BLaER1 (cell line): ENCODE measurements at regions not wholly inside any gene's neighbourhood (a gene's known extent, or its start where the extent isn't known, plus 50 kb on each side); places are given as distances from the start of the nearest gene placed in this dataset.
"Not testable (repeated sequence)": the region's sequence is repeated elsewhere in the genome, so short reads cannot be mapped to it uniquely, and the experiment has no call there.

ENCODE experiments used
- H3K27ac ChIP-seq: shearing (Covaris generic); formaldehyde crosslinking; 2 replicates; pipeline ENCODE4 v1.8.1; 2022
- H3K27me3 ChIP-seq: shearing (Covaris generic); formaldehyde crosslinking; 2 replicates; pipeline ENCODE4 v1.8.1; 2022
- H3K36me3 ChIP-seq: shearing (Covaris generic); formaldehyde crosslinking; 2 replicates; pipeline ENCODE4 v1.8.1; 2022
- H3K4me1 ChIP-seq: shearing (Covaris generic); formaldehyde crosslinking; 2 replicates; pipeline ENCODE4 v1.8.1; 2022
- H3K4me2 ChIP-seq: shearing (Covaris generic); formaldehyde crosslinking; 2 replicates; pipeline ENCODE4 v1.8.1; 2022
- H3K4me3 ChIP-seq: shearing (Covaris generic); formaldehyde crosslinking; 2 replicates; pipeline ENCODE4 v1.8.1; 2022
- H3K9ac ChIP-seq: shearing (Covaris generic); formaldehyde crosslinking; 2 replicates; pipeline ENCODE4 v1.8.1; 2022
- H3K9me3 ChIP-seq: shearing (Covaris generic); formaldehyde crosslinking; 2 replicates; pipeline ENCODE4 v1.8.1; 2022
- H4K20me1 ChIP-seq: shearing (Covaris generic); formaldehyde crosslinking; 2 replicates; pipeline ENCODE4 v1.8.1; 2022
- Cebpa-rat ChIP-seq: shearing (Covaris generic); IDR thresholded peaks from 2 replicates; pipeline ENCODE4 v1.8.1; 2022

DNA sequence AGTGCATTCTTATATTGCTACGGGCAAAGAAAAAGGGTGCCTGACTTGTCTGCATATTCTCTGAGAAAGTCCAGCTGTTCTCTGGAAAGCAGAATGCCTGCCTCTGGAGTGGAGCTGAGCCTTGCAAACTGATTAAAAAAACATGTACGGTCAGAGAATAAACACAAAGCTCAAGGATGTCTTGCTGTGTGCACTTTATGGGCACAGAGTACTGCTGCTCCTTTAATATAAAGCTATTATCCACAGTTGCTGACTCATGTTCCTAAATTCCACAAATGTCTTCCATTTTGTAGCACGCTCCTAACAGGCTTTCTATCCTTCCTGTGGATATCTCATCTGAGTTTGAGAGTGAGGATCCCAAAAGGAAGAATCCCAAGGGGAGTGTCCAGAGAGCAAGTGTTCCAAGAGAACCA is 229.0 kb downstream of the MREG start:
- Histone ChIP-seq H3K4me2 (no peak overlapping the region), H3K9me3 (no peaks in the 10 kb centered on the region), H3K9ac (no peak overlapping the region), H3K27me3 (no peaks in the 10 kb centered on the region), H3K27ac (no peak overlapping the region), H3K4me1 (no peaks in the 10 kb centered on the region), H4K20me1 (no peaks in the 10 kb centered on the region), H3K36me3 (no peaks in the 10 kb centered on the region), H3K4me3 (no peak overlapping the region)
- TF ChIP-seq Cebpa-rat: no peak

DNA sequence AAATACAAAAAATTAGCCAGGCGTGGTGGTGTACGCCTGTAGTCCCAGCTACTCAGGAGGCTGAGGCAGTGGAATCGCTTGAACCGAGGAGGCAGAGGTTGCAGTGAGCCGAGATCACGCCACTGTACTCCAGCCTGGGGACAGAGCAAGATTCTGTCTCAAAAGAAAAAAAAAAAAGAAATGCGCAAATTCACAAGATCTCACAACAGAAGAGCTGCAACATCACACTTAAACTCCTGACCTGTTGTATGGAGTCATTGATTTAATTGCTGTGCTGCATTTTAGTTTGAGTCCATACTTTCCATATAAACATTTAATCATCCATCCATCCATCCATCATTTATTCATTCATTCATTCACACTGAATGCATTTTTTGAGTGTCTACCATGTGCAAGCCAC is 229.7 kb downstream of the MREG start:
- H4K20me1 ChIP-seq, H3K9ac ChIP-seq, H3K27me3 ChIP-seq, H3K4me1 ChIP-seq, H3K36me3 ChIP-seq, H3K4me2 ChIP-seq, H3K4me3 ChIP-seq, H3K27ac ChIP-seq, H3K9me3 ChIP-seq: not testable (repeated sequence)

DNA sequence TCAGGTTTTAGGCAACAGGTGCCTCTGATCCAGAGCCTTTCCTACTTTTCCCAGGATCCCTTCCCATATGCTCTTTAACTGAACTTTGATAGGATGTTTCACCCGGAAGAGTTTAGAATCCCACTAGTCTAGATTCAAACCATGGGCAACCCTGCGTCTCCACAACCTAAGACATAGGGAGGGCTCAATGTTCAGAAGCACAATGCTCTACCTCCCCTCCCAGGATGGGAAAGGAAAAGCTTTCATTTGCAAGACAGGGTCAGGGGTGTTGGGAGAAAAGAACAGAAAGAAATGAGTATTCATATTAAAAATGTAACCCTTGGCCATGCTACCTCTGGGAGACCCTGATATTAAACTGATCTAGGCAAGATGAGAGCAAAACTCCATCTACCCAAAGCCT is 230.4 kb downstream of the MREG start:
- H4K20me1 ChIP-seq: no peaks in the 10 kb centered on the region
- H3K27me3 ChIP-seq: no peaks in the 10 kb centered on the region
- H3K36me3 ChIP-seq: no peaks in the 10 kb centered on the region
- TF ChIP-seq Cebpa-rat: no peak
- no peak overlapping the region for H3K4me3 ChIP-seq
- H3K9me3 ChIP-seq: no peaks in the 10 kb centered on the region
- no peaks in the 10 kb centered on the region for H3K4me1 ChIP-seq
- H3K4me2 ChIP-seq: no peak overlapping the region
- no peak overlapping the region for H3K27ac ChIP-seq
- no peak overlapping the region for H3K9ac ChIP-seq

DNA sequence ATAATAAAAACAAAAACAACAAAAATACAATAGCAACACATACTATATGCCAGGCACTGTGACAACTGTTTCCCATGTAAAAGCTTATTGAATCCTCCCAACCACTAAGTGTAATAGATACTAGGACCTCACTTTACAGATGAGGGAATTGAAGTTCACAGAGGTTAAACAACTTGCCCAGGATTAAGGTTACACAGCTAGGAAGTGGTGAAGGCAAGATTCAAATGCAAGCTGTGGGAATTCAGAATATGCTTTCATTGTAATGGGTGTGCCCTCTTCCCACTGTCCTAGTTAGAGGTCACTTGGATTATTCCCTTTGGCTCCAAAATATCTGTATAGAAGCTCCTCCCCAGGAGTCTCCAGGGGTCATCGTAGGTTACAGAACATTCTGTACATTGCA is 231.1 kb downstream of the MREG start:
- Histone ChIP-seq H3K36me3 (no peaks in the 10 kb centered on the region), H3K27ac (no peak overlapping the region), H3K9ac (no peak overlapping the region), H3K9me3 (no peaks in the 10 kb centered on the region), H3K4me3 (no peak overlapping the region), H4K20me1 (no peaks in the 10 kb centered on the region), H3K27me3 (no peaks in the 10 kb centered on the region), H3K4me2 (no peak overlapping the region), H3K4me1 (no peaks in the 10 kb centered on the region)
- TF ChIP-seq Cebpa-rat: no peak

DNA sequence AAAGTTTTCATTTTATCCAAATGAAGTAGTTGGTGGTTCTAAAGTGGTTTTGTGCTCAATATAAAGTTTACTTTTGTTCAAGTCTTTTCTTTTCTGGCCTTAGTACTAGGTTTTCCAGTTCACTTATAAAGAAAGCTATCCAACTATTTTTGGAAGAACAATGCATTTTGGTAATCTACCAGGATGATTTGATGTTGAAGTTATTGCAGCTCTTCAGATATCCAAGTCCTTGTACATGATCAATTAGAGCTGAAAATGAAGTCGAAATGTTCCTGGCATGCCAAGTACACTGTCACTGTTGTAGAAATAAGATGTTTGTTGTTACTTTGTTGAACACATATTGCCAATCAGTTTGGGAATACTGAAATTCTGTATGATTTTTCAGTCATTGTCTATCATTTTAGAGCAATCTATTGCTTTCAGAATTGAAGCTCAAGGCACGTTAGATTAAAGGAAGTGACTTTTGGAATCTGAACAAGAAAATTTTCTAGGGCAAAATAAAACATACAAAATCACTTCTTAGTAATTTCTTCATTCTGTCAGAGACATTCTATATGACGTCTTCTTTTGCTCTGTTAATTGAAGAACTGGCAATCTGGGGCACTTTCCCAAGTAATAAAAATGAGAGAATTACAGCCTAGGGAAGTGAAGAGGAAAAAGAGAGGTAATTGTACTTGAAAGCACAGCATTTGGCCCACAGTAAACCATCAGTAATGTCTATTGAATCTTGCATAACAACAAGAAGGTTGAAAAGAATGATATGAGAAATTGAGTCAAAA is 232.3 kb downstream of the MREG start:
- no peak for TF ChIP-seq Cebpa-rat
- Histone ChIP-seq H3K27ac (no peak overlapping the region), H4K20me1 (no peaks in the 10 kb centered on the region), H3K4me1 (no peaks in the 10 kb centered on the region), H3K9me3 (no peaks in the 10 kb centered on the region), H3K27me3 (no peaks in the 10 kb centered on the region), H3K36me3 (no peaks in the 10 kb centered on the region), H3K4me2 (no peak overlapping the region), H3K4me3 (no peak overlapping the region), H3K9ac (no peak overlapping the region)

DNA sequence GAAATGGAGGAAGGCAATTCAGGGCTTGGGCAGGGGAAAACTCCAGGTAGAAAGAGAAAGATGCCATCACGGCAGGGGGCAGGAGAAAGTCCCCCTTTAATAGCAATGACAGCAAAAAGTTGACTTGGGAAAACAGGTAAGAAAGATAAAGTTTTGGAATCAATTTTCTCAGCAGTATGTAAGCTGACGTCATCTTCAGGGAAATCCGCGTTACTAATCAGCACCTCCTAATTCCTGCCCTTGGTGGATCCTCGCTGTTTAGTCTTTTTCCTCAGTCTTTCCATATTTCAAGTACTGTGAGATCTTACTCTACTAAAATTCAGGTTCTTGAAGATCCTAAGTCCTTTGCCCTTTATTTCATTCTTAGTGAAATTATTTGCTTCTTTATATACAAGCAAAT is 233.0 kb downstream of the MREG start:
- H3K9me3 ChIP-seq: no peaks in the 10 kb centered on the region
- H3K27ac ChIP-seq: no peak overlapping the region
- TF ChIP-seq Cebpa-rat: no peak
- no peaks in the 10 kb centered on the region for H4K20me1 ChIP-seq
- H3K4me2 ChIP-seq: no peak overlapping the region
- no peak overlapping the region for H3K9ac ChIP-seq
- no peaks in the 10 kb centered on the region for H3K36me3 ChIP-seq
- H3K4me1 ChIP-seq: no peaks in the 10 kb centered on the region
- H3K4me3 ChIP-seq: no peak overlapping the region
- H3K27me3 ChIP-seq: no peaks in the 10 kb centered on the region

DNA sequence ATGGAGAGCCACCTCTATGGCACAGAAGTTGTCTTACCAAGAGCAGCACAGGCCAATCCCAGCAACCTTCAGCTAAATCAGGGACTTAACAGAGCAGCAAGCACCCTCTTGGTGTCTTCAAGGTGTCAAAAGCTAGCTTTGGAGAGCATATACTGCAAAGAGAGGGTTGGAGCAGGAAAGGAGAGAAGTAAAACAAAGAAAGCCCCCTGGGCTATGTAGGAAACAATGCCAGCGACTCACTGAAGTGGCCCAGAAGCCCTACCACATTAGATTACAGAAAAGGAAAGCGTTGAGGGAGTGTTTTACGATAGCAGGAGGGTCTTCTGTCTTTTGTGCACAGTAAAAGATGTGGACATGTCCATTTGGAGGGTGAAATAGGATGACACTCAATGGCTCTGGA is 233.4 kb downstream of the MREG start:
- no peaks in the 10 kb centered on the region for H3K9me3 ChIP-seq
- H3K27ac ChIP-seq: no peak overlapping the region
- H3K4me2 ChIP-seq: no peak overlapping the region
- no peaks in the 10 kb centered on the region for H3K36me3 ChIP-seq
- H3K27me3 ChIP-seq: no peaks in the 10 kb centered on the region
- no peaks in the 10 kb centered on the region for H3K4me1 ChIP-seq
- no peak for TF ChIP-seq Cebpa-rat
- no peak overlapping the region for H3K9ac ChIP-seq
- H4K20me1 ChIP-seq: no peaks in the 10 kb centered on the region
- no peak overlapping the region for H3K4me3 ChIP-seq

DNA sequence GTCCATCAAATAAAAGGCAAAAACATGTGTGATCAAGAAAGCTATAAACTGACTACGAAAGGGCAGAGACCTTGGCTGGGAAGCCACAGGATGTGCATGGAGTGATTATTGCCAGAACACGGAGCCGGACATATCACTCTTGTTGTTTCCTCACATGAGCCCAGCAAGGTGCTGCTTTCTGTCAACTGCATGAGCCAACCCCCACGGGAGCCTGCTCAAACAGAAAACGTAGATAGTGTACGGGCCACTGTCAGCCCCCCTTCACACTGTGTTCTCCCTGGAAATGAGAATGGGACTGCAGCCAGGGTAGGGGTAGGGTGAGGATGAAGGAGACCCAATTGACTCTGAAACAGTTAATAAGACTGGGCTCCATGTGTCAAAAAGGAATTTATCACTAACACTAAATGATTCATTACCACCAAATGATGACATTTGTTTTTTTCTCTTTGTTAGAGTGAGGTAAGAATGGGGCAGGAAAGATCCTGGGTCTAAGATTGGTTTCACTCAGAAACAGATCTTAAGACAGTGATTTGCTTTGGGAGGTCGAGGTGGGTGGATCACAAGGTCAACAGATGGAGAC is 235.8 kb downstream of the MREG start:
- no peaks in the 10 kb centered on the region for H3K4me1 ChIP-seq
- no peak overlapping the region for H3K9ac ChIP-seq
- H4K20me1 ChIP-seq: no peaks in the 10 kb centered on the region
- H3K4me2 ChIP-seq: no peak overlapping the region
- no peak overlapping the region for H3K4me3 ChIP-seq
- H3K36me3 ChIP-seq: no peaks in the 10 kb centered on the region
- TF ChIP-seq Cebpa-rat: no peak
- H3K9me3 ChIP-seq: no peaks in the 10 kb centered on the region
- H3K27ac ChIP-seq: no peak overlapping the region
- no peaks in the 10 kb centered on the region for H3K27me3 ChIP-seq

DNA sequence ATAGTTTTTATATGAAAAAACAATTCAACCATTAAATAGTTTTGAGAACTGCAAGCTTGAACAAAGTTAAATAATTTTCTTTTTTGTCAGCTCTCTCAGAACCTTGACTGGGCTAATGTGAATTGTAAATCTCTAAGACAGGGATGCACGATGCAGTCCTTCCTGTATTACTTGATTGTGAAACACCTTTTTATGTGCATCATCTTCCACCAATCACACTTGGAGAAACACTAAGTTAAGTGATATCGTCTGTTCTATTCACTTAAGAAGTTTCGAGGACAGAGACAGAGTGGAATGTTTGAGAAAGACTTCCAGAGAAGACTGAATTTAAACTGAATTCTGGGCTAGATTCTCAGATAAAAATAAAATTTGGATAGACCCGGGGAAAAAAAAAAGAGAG is 238.2 kb downstream of the MREG start:
- no peaks in the 10 kb centered on the region for H3K27me3 ChIP-seq
- peaks cover 5% of the 10 kb centered on the region; the same call in 1 of the 2 replicates for H3K4me1 ChIP-seq
- no peak overlapping the region for H3K4me2 ChIP-seq
- no peaks in the 10 kb centered on the region for H3K9me3 ChIP-seq
- H3K27ac ChIP-seq: no peak overlapping the region
- H3K9ac ChIP-seq: no peak overlapping the region
- H4K20me1 ChIP-seq: no peaks in the 10 kb centered on the region
- no peak for TF ChIP-seq Cebpa-rat
- H3K36me3 ChIP-seq: no peaks in the 10 kb centered on the region
- no peak overlapping the region for H3K4me3 ChIP-seq

DNA sequence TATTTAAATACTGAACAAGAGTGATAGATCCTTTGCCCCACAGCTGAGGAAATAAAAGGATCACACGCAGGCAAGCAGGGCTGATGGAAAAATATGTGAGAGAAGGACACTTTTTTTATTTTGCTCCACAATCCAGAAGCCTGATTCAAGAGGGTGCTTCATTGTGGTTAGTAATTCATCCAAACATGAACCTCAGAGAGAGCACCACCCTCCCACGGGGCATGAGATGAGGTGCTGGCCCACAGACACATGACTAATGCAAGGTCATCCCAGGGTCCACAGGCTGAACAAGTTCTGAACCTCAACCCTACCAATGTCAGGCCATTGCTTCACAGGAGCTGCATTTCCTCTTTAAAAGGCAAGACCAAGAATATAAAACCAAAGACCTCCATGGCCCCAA is 239.6 kb downstream of the MREG start:
- Histone ChIP-seq H3K9ac (no peak overlapping the region), H3K9me3 (no peaks in the 10 kb centered on the region)
- TF ChIP-seq Cebpa-rat: no peak

More for the DNA sequence above, 239.6 kb downstream of the MREG start:
- H4K20me1 ChIP-seq: no peaks in the 10 kb centered on the region
- no peak overlapping the region for H3K27ac ChIP-seq
- H3K36me3 ChIP-seq: no peaks in the 10 kb centered on the region
- H3K4me2 ChIP-seq: no peak overlapping the region
- peaks cover 5% of the 10 kb centered on the region; the same call in 1 of the 2 replicates for H3K4me1 ChIP-seq
- no peak overlapping the region for H3K4me3 ChIP-seq
- H3K27me3 ChIP-seq: no peaks in the 10 kb centered on the region
